ENCODE measurements at regions not wholly inside any gene's neighbourhood (a gene's known extent, or its start where the extent isn't known, plus 50 kb on each side); places are given as distances from the start of the nearest gene placed in this dataset.
"Not testable (repeated sequence)": the region's sequence is repeated elsewhere in the genome, so short reads cannot be mapped to it uniquely, and the experiment has no call there.

DNA sequence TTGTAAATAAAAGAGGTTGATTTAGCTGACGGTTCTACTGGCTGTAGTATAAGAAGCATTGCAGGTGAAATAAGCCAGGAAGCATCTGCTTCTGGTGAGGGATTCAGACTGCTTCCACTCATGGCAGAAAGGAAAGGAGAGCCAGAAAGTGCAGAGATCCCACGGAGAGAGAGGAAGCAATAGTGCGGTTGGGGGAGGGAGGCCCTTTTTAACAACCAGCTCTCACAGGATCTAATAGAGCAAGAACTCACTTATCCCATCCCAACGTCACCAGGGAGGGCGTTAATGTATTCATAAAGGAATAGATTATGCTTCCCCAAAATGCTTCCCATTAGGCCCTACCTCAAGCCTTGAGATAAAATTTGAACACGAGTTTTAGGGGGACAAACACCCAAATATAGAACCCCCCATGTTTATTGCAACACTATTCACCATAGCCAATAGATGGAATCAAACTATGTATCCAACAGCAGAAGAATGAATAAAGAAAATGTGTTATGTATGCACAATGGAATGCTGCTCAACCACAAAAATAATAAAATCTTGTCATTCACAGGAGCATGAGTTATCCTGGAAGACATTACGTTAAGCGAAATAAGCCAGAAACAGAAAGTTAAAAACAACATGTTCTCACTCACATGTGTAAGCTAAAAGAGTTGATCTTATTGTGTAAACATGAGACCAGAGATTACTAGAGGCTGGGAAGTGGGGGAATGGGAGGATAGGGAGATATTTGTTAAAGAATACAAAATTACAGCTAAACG, 908.3 kb upstream of the ANO3 start:
- no peaks in the 10 kb centered on the region for H3K27me3 ChIP-seq (ENCODE audit: insufficient read depth, low read length)
- H3K79me2 ChIP-seq (ENCODE audit: control insufficient read depth, insufficient read depth, low read length, unreplicated experiment): no peaks in the 10 kb centered on the region
- peaks cover 3% of the 10 kb centered on the region for H3K4me1 ChIP-seq (ENCODE audit: control insufficient read depth, insufficient read depth, low read length, unreplicated experiment)
- H3K27ac ChIP-seq (ENCODE audit: low read depth, low read length): peak overlapping the region; percentile 52
- H3K36me3 ChIP-seq (ENCODE audit: insufficient read depth, low read length): no peaks in the 10 kb centered on the region
- H2AFZ ChIP-seq (ENCODE audit: low read length, unreplicated experiment): peak overlapping the region; percentile 14
- no peak overlapping the region for H3K4me3 ChIP-seq (ENCODE audit: low read depth, low read length)

GRCh38 chr11:25432376-25432775, 899.6 kb upstream of the ANO3 start:
- H2AFZ ChIP-seq (ENCODE audit: low read length, unreplicated experiment): no peak overlapping the region
- H3K27me3 ChIP-seq (ENCODE audit: insufficient read depth, low read length): no peaks in the 10 kb centered on the region
- H3K36me3 ChIP-seq (ENCODE audit: insufficient read depth, low read length): no peaks in the 10 kb centered on the region
- no peak overlapping the region for H3K27ac ChIP-seq (ENCODE audit: low read depth, low read length)
- no peaks in the 10 kb centered on the region for H3K4me1 ChIP-seq (ENCODE audit: control insufficient read depth, insufficient read depth, low read length, unreplicated experiment)
- H3K4me3 ChIP-seq (ENCODE audit: low read depth, low read length): no peak overlapping the region
- no peaks in the 10 kb centered on the region for H3K79me2 ChIP-seq (ENCODE audit: control insufficient read depth, insufficient read depth, low read length, unreplicated experiment)

- H3K36me3 ChIP-seq (ENCODE audit: insufficient read depth, low read length): no peaks in the 10 kb centered on the region
- no peak overlapping the region for H2AFZ ChIP-seq (ENCODE audit: low read length, unreplicated experiment)
- no peak overlapping the region for H3K27ac ChIP-seq (ENCODE audit: low read depth, low read length)
- H3K4me1 ChIP-seq (ENCODE audit: control insufficient read depth, insufficient read depth, low read length, unreplicated experiment): no peaks in the 10 kb centered on the region
- no peaks in the 10 kb centered on the region for H3K27me3 ChIP-seq (ENCODE audit: insufficient read depth, low read length)
- no peak overlapping the region for H3K4me3 ChIP-seq (ENCODE audit: low read depth, low read length)
- H3K79me2 ChIP-seq (ENCODE audit: control insufficient read depth, insufficient read depth, low read length, unreplicated experiment): no peaks in the 10 kb centered on the region
Measured at GRCh38 chr11:25435197-25435596, 896.7 kb upstream of the ANO3 start.

DNA sequence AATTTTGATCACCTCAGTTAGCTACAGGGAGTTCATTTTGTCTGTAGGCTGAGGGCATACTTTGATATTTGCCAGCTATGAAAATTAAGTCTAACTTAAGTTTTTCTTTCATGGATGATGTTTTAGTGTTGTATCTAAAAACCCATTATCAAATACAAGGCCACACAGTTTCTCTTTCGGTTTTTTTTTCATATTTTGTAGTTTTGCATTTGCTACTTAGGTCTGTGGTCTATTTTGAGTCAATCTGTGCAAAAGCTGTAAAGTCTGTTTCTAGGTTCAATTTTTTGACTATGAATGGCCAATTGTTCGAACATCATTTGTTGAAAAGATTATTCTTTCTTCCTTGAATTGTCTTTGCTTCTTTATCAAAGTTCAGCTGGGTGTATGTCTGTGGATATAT, 895.6 kb upstream of the ANO3 start:
- Histone ChIP-seq H2AFZ (ENCODE audit: low read length, unreplicated experiment) (no peak overlapping the region), H3K27ac (ENCODE audit: low read depth, low read length) (no peak overlapping the region), H3K79me2 (ENCODE audit: control insufficient read depth, insufficient read depth, low read length, unreplicated experiment) (no peaks in the 10 kb centered on the region), H3K4me3 (ENCODE audit: low read depth, low read length) (no peak overlapping the region), H3K36me3 (ENCODE audit: insufficient read depth, low read length) (no peaks in the 10 kb centered on the region), H3K4me1 (ENCODE audit: control insufficient read depth, insufficient read depth, low read length, unreplicated experiment) (no peaks in the 10 kb centered on the region), H3K27me3 (ENCODE audit: insufficient read depth, low read length) (no peaks in the 10 kb centered on the region)

GRCh38 chr11:25441421-25441820, 890.5 kb upstream of the ANO3 start:
- H3K4me3 ChIP-seq (ENCODE audit: low read depth, low read length): no peak overlapping the region
- H3K36me3 ChIP-seq (ENCODE audit: insufficient read depth, low read length): no peaks in the 10 kb centered on the region
- H2AFZ ChIP-seq (ENCODE audit: low read length, unreplicated experiment): no peak overlapping the region
- no peaks in the 10 kb centered on the region for H3K79me2 ChIP-seq (ENCODE audit: control insufficient read depth, insufficient read depth, low read length, unreplicated experiment)
- H3K27ac ChIP-seq (ENCODE audit: low read depth, low read length): no peak overlapping the region
- H3K27me3 ChIP-seq (ENCODE audit: insufficient read depth, low read length): no peaks in the 10 kb centered on the region
- H3K4me1 ChIP-seq (ENCODE audit: control insufficient read depth, insufficient read depth, low read length, unreplicated experiment): peaks cover 5% of the 10 kb centered on the region

- no peak overlapping the region for H3K4me3 ChIP-seq (ENCODE audit: low read depth, low read length)
- H3K36me3 ChIP-seq (ENCODE audit: insufficient read depth, low read length): no peaks in the 10 kb centered on the region
- H3K27ac ChIP-seq (ENCODE audit: low read depth, low read length): no peak overlapping the region
- no peaks in the 10 kb centered on the region for H3K4me1 ChIP-seq (ENCODE audit: control insufficient read depth, insufficient read depth, low read length, unreplicated experiment)
- no peak overlapping the region for H2AFZ ChIP-seq (ENCODE audit: low read length, unreplicated experiment)
- no peaks in the 10 kb centered on the region for H3K27me3 ChIP-seq (ENCODE audit: insufficient read depth, low read length)
- H3K79me2 ChIP-seq (ENCODE audit: control insufficient read depth, insufficient read depth, low read length, unreplicated experiment): no peaks in the 10 kb centered on the region
Measured at GRCh38 chr11:25449091-25449490, 882.8 kb upstream of the ANO3 start.

- Histone ChIP-seq H3K27me3 (ENCODE audit: insufficient read depth, low read length) (no peaks in the 10 kb centered on the region), H2AFZ (ENCODE audit: low read length, unreplicated experiment) (no peak overlapping the region), H3K4me1 (ENCODE audit: control insufficient read depth, insufficient read depth, low read length, unreplicated experiment) (no peaks in the 10 kb centered on the region), H3K36me3 (ENCODE audit: insufficient read depth, low read length) (no peaks in the 10 kb centered on the region), H3K79me2 (ENCODE audit: control insufficient read depth, insufficient read depth, low read length, unreplicated experiment) (no peaks in the 10 kb centered on the region), H3K4me3 (ENCODE audit: low read depth, low read length) (no peak overlapping the region), H3K27ac (ENCODE audit: low read depth, low read length) (no peak overlapping the region)
Measured at GRCh38 chr11:25453471-25453870, 878.5 kb upstream of the ANO3 start.

GRCh38 chr11:25456211-25456610, 875.7 kb upstream of the ANO3 start:
- Histone ChIP-seq H3K4me1 (ENCODE audit: control insufficient read depth, insufficient read depth, low read length, unreplicated experiment) (no peaks in the 10 kb centered on the region), H3K79me2 (ENCODE audit: control insufficient read depth, insufficient read depth, low read length, unreplicated experiment) (no peaks in the 10 kb centered on the region), H3K36me3 (ENCODE audit: insufficient read depth, low read length) (no peaks in the 10 kb centered on the region), H3K27me3 (ENCODE audit: insufficient read depth, low read length) (no peaks in the 10 kb centered on the region), H3K4me3 (ENCODE audit: low read depth, low read length) (no peak overlapping the region), H2AFZ (ENCODE audit: low read length, unreplicated experiment) (no peak overlapping the region), H3K27ac (ENCODE audit: low read depth, low read length) (no peak overlapping the region)

DNA sequence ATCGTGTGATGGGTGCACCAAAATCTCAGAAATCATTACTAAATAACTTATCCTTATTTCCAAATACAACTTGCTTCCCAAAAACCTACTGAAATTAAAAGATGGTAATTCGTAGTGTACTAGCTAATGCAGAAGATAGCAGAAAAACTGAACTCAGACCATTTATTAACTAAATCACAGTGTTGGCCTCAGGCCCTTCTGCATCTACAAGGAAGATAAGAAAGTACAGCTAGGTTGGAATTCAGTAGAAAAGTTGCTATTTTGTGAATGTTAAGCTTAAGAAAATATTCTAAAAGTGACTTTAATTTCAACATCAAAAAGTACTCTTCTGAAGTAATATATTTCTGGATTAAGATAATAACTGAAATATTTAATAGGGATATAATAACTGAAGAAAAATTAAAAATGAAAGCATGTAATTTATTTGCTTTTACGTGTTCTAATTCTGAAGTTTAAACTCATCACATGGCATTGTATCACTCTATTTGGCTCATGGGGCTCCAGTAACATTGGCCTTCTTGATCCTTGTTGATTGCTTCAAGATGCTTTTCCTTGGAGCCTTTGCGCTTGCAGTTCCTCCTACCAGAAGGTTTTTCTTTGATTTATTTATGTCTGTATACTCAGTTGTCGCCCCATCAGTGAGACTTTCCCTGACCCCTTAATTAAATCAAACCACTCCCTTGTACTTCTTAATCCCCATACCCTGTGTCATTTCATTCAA, 847.9 kb upstream of the ANO3 start:
- Histone ChIP-seq H3K4me1 (ENCODE audit: control insufficient read depth, insufficient read depth, low read length, unreplicated experiment) (no peaks in the 10 kb centered on the region), H3K36me3 (ENCODE audit: insufficient read depth, low read length) (no peaks in the 10 kb centered on the region), H3K27ac (ENCODE audit: low read depth, low read length) (no peak overlapping the region), H3K27me3 (ENCODE audit: insufficient read depth, low read length) (no peaks in the 10 kb centered on the region), H3K79me2 (ENCODE audit: control insufficient read depth, insufficient read depth, low read length, unreplicated experiment) (no peaks in the 10 kb centered on the region), H3K4me3 (ENCODE audit: low read depth, low read length) (no peak overlapping the region), H2AFZ (ENCODE audit: low read length, unreplicated experiment) (no peak overlapping the region)

- Histone ChIP-seq H3K4me1 (ENCODE audit: control insufficient read depth, insufficient read depth, low read length, unreplicated experiment) (no peaks in the 10 kb centered on the region), H3K27ac (ENCODE audit: low read depth, low read length) (no peak overlapping the region), H3K79me2 (ENCODE audit: control insufficient read depth, insufficient read depth, low read length, unreplicated experiment) (no peaks in the 10 kb centered on the region), H3K4me3 (ENCODE audit: low read depth, low read length) (no peak overlapping the region), H2AFZ (ENCODE audit: low read length, unreplicated experiment) (no peak overlapping the region), H3K27me3 (ENCODE audit: insufficient read depth, low read length) (no peaks in the 10 kb centered on the region), H3K36me3 (ENCODE audit: insufficient read depth, low read length) (no peaks in the 10 kb centered on the region)
Measured at GRCh38 chr11:25485315-25485714, 846.6 kb upstream of the ANO3 start.

- not testable (repeated sequence) for H3K27me3 ChIP-seq (ENCODE audit: insufficient read depth, low read length); H3K4me1 ChIP-seq (ENCODE audit: control insufficient read depth, insufficient read depth, low read length, unreplicated experiment); H3K27ac ChIP-seq (ENCODE audit: low read depth, low read length); H3K79me2 ChIP-seq (ENCODE audit: control insufficient read depth, insufficient read depth, low read length, unreplicated experiment); H3K4me3 ChIP-seq (ENCODE audit: low read depth, low read length); H3K36me3 ChIP-seq (ENCODE audit: insufficient read depth, low read length); H2AFZ ChIP-seq (ENCODE audit: low read length, unreplicated experiment)
Measured at GRCh38 chr11:25486338-25486737, 845.6 kb upstream of the ANO3 start.
